ENCODE measurements at regions not wholly inside any gene's neighbourhood (a gene's known extent, or its start where the extent isn't known, plus 50 kb on each side); places are given as distances from the start of the nearest gene placed in this dataset.

GRCh38 chr5:92849756-92850155 is 731.3 kb downstream of the NR2F1-AS1 start:
- H4K91ac ChIP-seq (ENCODE audit: low read depth, low read length, poor library complexity), result no peak overlapping the region
- no peaks in the 10 kb centered on the region for H3K9me3 ChIP-seq (replicated peaks in 1 of 2; ENCODE audit: control insufficient read depth in 2 of 2, insufficient read depth in 1 of 2, low read depth in 1 of 2, low read length in 2 of 2)
- H3K79me1 ChIP-seq (ENCODE audit: low read depth, low read length), result no peaks in the 10 kb centered on the region
- no peaks in the 10 kb centered on the region for H3K27me3 ChIP-seq (ENCODE audit: control insufficient read depth in 3 of 3, insufficient read depth in 3 of 3, low read depth in 1 of 3, low read length in 3 of 3)
- peaks cover 0 to 2% of the 10 kb centered on the region in 2 donors for H3K4me1 ChIP-seq (ENCODE audit: control insufficient read depth in 2 of 2, insufficient read depth in 1 of 2, low read depth in 1 of 2, low read length in 2 of 2)
- H3K9ac ChIP-seq (ENCODE audit: low read depth, low read length, poor library complexity), result no peak overlapping the region
- H3K36me3 ChIP-seq (replicated peaks in 1 of 2; ENCODE audit: control insufficient read depth in 2 of 2, insufficient read depth in 2 of 2, low read length in 2 of 2), result no peaks in the 10 kb centered on the region
- H3K27ac ChIP-seq (replicated peaks; ENCODE audit: low read length), result no peak overlapping the region
- no peak overlapping the region for H3K4me2 ChIP-seq (ENCODE audit: insufficient read depth, low read length, poor library complexity, severe bottlenecking)
- H2AK5ac ChIP-seq (ENCODE audit: low read depth, low read length), result no peak overlapping the region
- H3K4ac ChIP-seq (ENCODE audit: low read length), result no peak overlapping the region
- no peak overlapping the region for H3K23ac ChIP-seq (ENCODE audit: low read depth, low read length, poor library complexity)
- H2BK15ac ChIP-seq (ENCODE audit: low read length), result no peak overlapping the region
- H2BK5ac ChIP-seq (ENCODE audit: low read length), result no peak overlapping the region
- H3K14ac ChIP-seq (ENCODE audit: low read length), result no peak overlapping the region
- no peak overlapping the region for H2AFZ ChIP-seq (ENCODE audit: low read length)
- DNase-seq (ENCODE audit: low spot score), result no peak
- H4K8ac ChIP-seq (ENCODE audit: low read depth, low read length), result no peak overlapping the region
- no peak overlapping the region for H3K18ac ChIP-seq (ENCODE audit: low read length)
- H2BK12ac ChIP-seq (ENCODE audit: low read length), result no peak overlapping the region
- H3K4me3 ChIP-seq (ENCODE audit: low read length in 2 of 2), result no peak overlapping the region
- H2BK120ac ChIP-seq (ENCODE audit: low read depth, low read length), result no peak overlapping the region

GRCh38 chr5:92841604-92842155 is 739.3 kb downstream of the NR2F1-AS1 start:
- Histone ChIP-seq H4K8ac (ENCODE audit: low read depth, low read length) (no peak overlapping the region), H3K9ac (ENCODE audit: low read depth, low read length, poor library complexity) (no peak overlapping the region), H4K91ac (ENCODE audit: low read depth, low read length, poor library complexity) (no peak overlapping the region), H3K4me3 (ENCODE audit: low read length in 2 of 2) (no peak overlapping the region), H2AFZ (ENCODE audit: low read length) (peak overlapping the region; percentile 31), H2BK120ac (ENCODE audit: low read depth, low read length) (no peak overlapping the region), H3K9me3 (replicated peaks in 1 of 2; ENCODE audit: control insufficient read depth in 2 of 2, insufficient read depth in 1 of 2, low read depth in 1 of 2, low read length in 2 of 2) (no peaks in the 10 kb centered on the region), H3K36me3 (replicated peaks in 1 of 2; ENCODE audit: control insufficient read depth in 2 of 2, insufficient read depth in 2 of 2, low read length in 2 of 2) (no peaks in the 10 kb centered on the region), H2BK15ac (ENCODE audit: low read length) (no peak overlapping the region), H3K27ac (replicated peaks; ENCODE audit: low read length) (no peak overlapping the region), H2BK12ac (ENCODE audit: low read length) (no peak overlapping the region), H3K23ac (ENCODE audit: low read depth, low read length, poor library complexity) (no peak overlapping the region), H3K79me1 (ENCODE audit: low read depth, low read length) (no peaks in the 10 kb centered on the region), H3K4me2 (ENCODE audit: insufficient read depth, low read length, poor library complexity, severe bottlenecking) (no peak overlapping the region), H3K27me3 (ENCODE audit: control insufficient read depth in 3 of 3, insufficient read depth in 3 of 3, low read depth in 1 of 3, low read length in 3 of 3) (no peaks in the 10 kb centered on the region), H2AK5ac (ENCODE audit: low read depth, low read length) (no peak overlapping the region), H2BK5ac (ENCODE audit: low read length) (no peak overlapping the region), H3K14ac (ENCODE audit: low read length) (no peak overlapping the region), H3K4me1 (ENCODE audit: control insufficient read depth in 2 of 2, insufficient read depth in 1 of 2, low read depth in 1 of 2, low read length in 2 of 2) (peaks cover 1 to 5% of the 10 kb centered on the region in 2 donors), H3K4ac (ENCODE audit: low read length) (no peak overlapping the region), H3K18ac (ENCODE audit: low read length) (no peak overlapping the region)
- DNase-seq (ENCODE audit: low spot score), result no peak
- no CpG with 5 or more reads among the region's 5 CpGs for WGBS, 2 donors (ENCODE audit: extremely low coverage in 2 of 2, insufficient read length in 2 of 2, insufficient replicate concordance in 1 of 2)

GRCh38 chr5:92838253-92838652 is 742.8 kb downstream of the NR2F1-AS1 start:
- Histone ChIP-seq H3K14ac (ENCODE audit: low read length) (no peak overlapping the region), H2AFZ (ENCODE audit: low read length) (no peak overlapping the region), H2BK120ac (ENCODE audit: low read depth, low read length) (no peak overlapping the region), H4K8ac (ENCODE audit: low read depth, low read length) (no peak overlapping the region), H3K9ac (ENCODE audit: low read depth, low read length, poor library complexity) (no peak overlapping the region), H3K36me3 (replicated peaks in 1 of 2; ENCODE audit: control insufficient read depth in 2 of 2, insufficient read depth in 2 of 2, low read length in 2 of 2) (no peaks in the 10 kb centered on the region), H2BK12ac (ENCODE audit: low read length) (no peak overlapping the region), H3K4me1 (ENCODE audit: control insufficient read depth in 2 of 2, insufficient read depth in 1 of 2, low read depth in 1 of 2, low read length in 2 of 2) (peaks cover 0 to 5% of the 10 kb centered on the region in 2 donors), H3K4me2 (ENCODE audit: insufficient read depth, low read length, poor library complexity, severe bottlenecking) (no peak overlapping the region), H3K9me3 (replicated peaks in 1 of 2; ENCODE audit: control insufficient read depth in 2 of 2, insufficient read depth in 1 of 2, low read depth in 1 of 2, low read length in 2 of 2) (peaks cover 6 to 7% of the 10 kb centered on the region in 2 donors), H3K27ac (replicated peaks; ENCODE audit: low read length) (no peak overlapping the region), H2AK5ac (ENCODE audit: low read depth, low read length) (no peak overlapping the region), H2BK15ac (ENCODE audit: low read length) (no peak overlapping the region), H3K79me1 (ENCODE audit: low read depth, low read length) (no peaks in the 10 kb centered on the region), H3K4ac (ENCODE audit: low read length) (no peak overlapping the region), H3K27me3 (ENCODE audit: control insufficient read depth in 3 of 3, insufficient read depth in 3 of 3, low read depth in 1 of 3, low read length in 3 of 3) (no peaks in the 10 kb centered on the region), H3K18ac (ENCODE audit: low read length) (no peak overlapping the region), H4K91ac (ENCODE audit: low read depth, low read length, poor library complexity) (no peak overlapping the region), H3K23ac (ENCODE audit: low read depth, low read length, poor library complexity) (no peak overlapping the region), H3K4me3 (ENCODE audit: low read length in 2 of 2) (no peak overlapping the region), H2BK5ac (ENCODE audit: low read length) (no peak overlapping the region)
- WGBS, 2 donors (ENCODE audit: extremely low coverage in 2 of 2, insufficient read length in 2 of 2, insufficient replicate concordance in 1 of 2), result no CpG with 5 or more reads among the region's 1 CpG
- no peak for DNase-seq (ENCODE audit: low spot score)

- Histone ChIP-seq H3K18ac (ENCODE audit: low read length) (no peak overlapping the region), H3K4me3 (ENCODE audit: low read length in 2 of 2) (no peak overlapping the region), H3K4ac (ENCODE audit: low read length) (no peak overlapping the region), H3K79me1 (ENCODE audit: low read depth, low read length) (no peaks in the 10 kb centered on the region), H3K9me3 (replicated peaks in 1 of 2; ENCODE audit: control insufficient read depth in 2 of 2, insufficient read depth in 1 of 2, low read depth in 1 of 2, low read length in 2 of 2) (peaks cover 6 to 7% of the 10 kb centered on the region in 2 donors), H3K27me3 (ENCODE audit: control insufficient read depth in 3 of 3, insufficient read depth in 3 of 3, low read depth in 1 of 3, low read length in 3 of 3) (no peaks in the 10 kb centered on the region), H3K27ac (replicated peaks; ENCODE audit: low read length) (no peak overlapping the region), H4K91ac (ENCODE audit: low read depth, low read length, poor library complexity) (no peak overlapping the region), H3K9ac (ENCODE audit: low read depth, low read length, poor library complexity) (no peak overlapping the region), H2BK120ac (ENCODE audit: low read depth, low read length) (no peak overlapping the region), H2AK5ac (ENCODE audit: low read depth, low read length) (no peak overlapping the region), H3K4me2 (ENCODE audit: insufficient read depth, low read length, poor library complexity, severe bottlenecking) (no peak overlapping the region), H3K36me3 (replicated peaks in 1 of 2; ENCODE audit: control insufficient read depth in 2 of 2, insufficient read depth in 2 of 2, low read length in 2 of 2) (no peaks in the 10 kb centered on the region), H2BK5ac (ENCODE audit: low read length) (no peak overlapping the region), H4K8ac (ENCODE audit: low read depth, low read length) (no peak overlapping the region), H2BK12ac (ENCODE audit: low read length) (no peak overlapping the region), H3K4me1 (ENCODE audit: control insufficient read depth in 2 of 2, insufficient read depth in 1 of 2, low read depth in 1 of 2, low read length in 2 of 2) (peaks cover 0 to 5% of the 10 kb centered on the region in 2 donors), H3K14ac (ENCODE audit: low read length) (no peak overlapping the region), H2AFZ (ENCODE audit: low read length) (no peak overlapping the region), H3K23ac (ENCODE audit: low read depth, low read length, poor library complexity) (no peak overlapping the region), H2BK15ac (ENCODE audit: low read length) (no peak overlapping the region)
- no peak for DNase-seq (ENCODE audit: low spot score)
- WGBS, 2 donors (ENCODE audit: extremely low coverage in 2 of 2, insufficient read length in 2 of 2, insufficient replicate concordance in 1 of 2), result no CpG with 5 or more reads among the region's 3 CpGs
Measured at GRCh38 chr5:92836855-92837755, 743.9 kb downstream of the NR2F1-AS1 start.

All from neuronal stem cell (in vitro differentiated cells).